ENCODE measurements at regions not wholly inside any gene's neighbourhood (a gene's known extent, or its start where the extent isn't known, plus 50 kb on each side); places are given as distances from the start of the nearest gene placed in this dataset.

- TF ChIP-seq POLR2AphosphoS5 (IDR thresholded peaks at IDR 0.05; ENCODE audit: low read depth, low read length) (no peak), MAX (IDR thresholded peaks at IDR 0.05; ENCODE audit: low read depth) (no peak), FOXM1 (IDR thresholded peaks at IDR 0.05; ENCODE audit: low read depth) (no peak), CHD2 (IDR thresholded peaks at IDR 0.05; ENCODE audit: low read length, partially characterized antibody) (no peak)
These were observed 295.5 kb upstream of the PRDM1 start for GRCh38 chr6:105790635-105791034.
